Endodermal cell (in vitro differentiated cells): ENCODE measurements at regions not wholly inside any gene's neighbourhood (a gene's known extent, or its start where the extent isn't known, plus 50 kb on each side); places are given as distances from the start of the nearest gene placed in this dataset.

Source experiments
- DNase-seq: peaks from one replicate; pipeline ENCODE4 v3.0.0-alpha.2; 2017
- H3K27ac ChIP-seq: 2 replicates; pipeline ENCODE4 v1.5.1; 2013; ENCODE audit warnings: mild to moderate bottlenecking, low read depth, low read length, moderate library complexity
- H3K27me3 ChIP-seq: 2 replicates; pipeline ENCODE4 v1.6.1; 2013; ENCODE audit warnings: mild to moderate bottlenecking, low read length, moderate library complexity; ENCODE audit not compliant: insufficient read depth, control insufficient read depth, poor library complexity, severe bottlenecking
- H3K36me3 ChIP-seq: 2 replicates; pipeline ENCODE4 v1.7.0; 2013; ENCODE audit warnings: mild to moderate bottlenecking, low read length, moderate library complexity; ENCODE audit not compliant: control insufficient read depth, insufficient read depth
- H3K4me1 ChIP-seq: one replicate; pipeline ENCODE4 v1.7.0; 2013; ENCODE audit warnings: low read length; ENCODE audit not compliant: control insufficient read depth, insufficient read depth
- H3K4me3 ChIP-seq: 2 replicates; pipeline ENCODE4 v1.5.1; 2013; ENCODE audit warnings: mild to moderate bottlenecking, low read length, moderate library complexity
- H3K9ac ChIP-seq: 2 replicates; pipeline ENCODE4 v1.6.1; 2013; ENCODE audit warnings: mild to moderate bottlenecking, low read length, moderate library complexity; ENCODE audit not compliant: poor library complexity, severe bottlenecking; ENCODE audit errors: extremely low read depth
- H3K9me3 ChIP-seq: 2 replicates; pipeline ENCODE4 v1.6.1; 2013; ENCODE audit warnings: mild to moderate bottlenecking, low read length, moderate library complexity; ENCODE audit not compliant: control insufficient read depth
- H3K27ac Mint-ChIP-seq: 2 replicates; pipeline ENCODE4 v1.8.0; 2020; ENCODE audit warnings: mixed read lengths
- H3K27me3 Mint-ChIP-seq: 2 replicates; pipeline ENCODE4 v1.8.0; 2021; ENCODE audit warnings: mild to moderate bottlenecking, mixed read lengths; ENCODE audit not compliant: insufficient read depth
- H3K36me3 Mint-ChIP-seq: 2 replicates; pipeline ENCODE4 v1.8.0; 2020; ENCODE audit warnings: low read depth, mixed read lengths
- H3K4me1 Mint-ChIP-seq: 2 replicates; pipeline ENCODE4 v1.8.0; 2020; ENCODE audit warnings: mixed read lengths
- H3K4me3 Mint-ChIP-seq: 2 replicates; pipeline ENCODE4 v1.8.0; 2020; ENCODE audit warnings: mild to moderate bottlenecking, moderate library complexity, mixed read lengths
- H3K9me3 Mint-ChIP-seq: 2 replicates; pipeline ENCODE4 v1.8.0; 2020; ENCODE audit warnings: mild to moderate bottlenecking, mixed read lengths
- CTCF ChIP-seq: fragments of 200-600 bp; sonication (generic); conservative IDR thresholded peaks from 2 replicates; pipeline ENCODE4 v1.5.0; 2021; ENCODE audit warnings: antibody characterized with exemption, mild to moderate bottlenecking
- WGBS, 2 experiments: methylation state at CpG; one replicate each; pipeline versions ENCODE4 v1.1.5 to v1.1.7; 2013; ENCODE audit warnings: missing lambda C conversion rate in 2 of 2, mixed read lengths in 1 of 2; ENCODE audit not compliant: insufficient coverage in 1 of 2, insufficient read length in 1 of 2; 5-methylcytosine and 5-hydroxymethylcytosine counted together

GRCh38 chr5:93209476-93209875, 371.5 kb downstream of the NR2F1-AS1 start:
- H3K9me3 Mint-ChIP-seq: peaks cover 8% of the 10 kb centered on the region
- H3K4me1 Mint-ChIP-seq: no peaks in the 10 kb centered on the region
- no peak overlapping the region for H3K27ac ChIP-seq
- no peaks in the 10 kb centered on the region for H3K36me3 Mint-ChIP-seq
- no peaks in the 10 kb centered on the region for H3K27me3 Mint-ChIP-seq
- H3K27me3 ChIP-seq: no peaks in the 10 kb centered on the region
- 69 to 92% methylated on average over 1 to 4 of the region's 4 CpGs for WGBS, 2 experiments
- DNase-seq: no peak
- H3K4me1 ChIP-seq: no peaks in the 10 kb centered on the region
- no peak overlapping the region for H3K4me3 ChIP-seq
- no peaks in the 10 kb centered on the region for H3K36me3 ChIP-seq
- no peak overlapping the region for H3K9ac ChIP-seq
- no peak overlapping the region for H3K27ac Mint-ChIP-seq
- no peaks in the 10 kb centered on the region for H3K9me3 ChIP-seq
- H3K4me3 Mint-ChIP-seq: no peak overlapping the region
- TF ChIP-seq CTCF: no peak

GRCh38 chr5:93208141-93208751, 372.8 kb downstream of the NR2F1-AS1 start:
- Histone ChIP-seq H3K27me3 (no peaks in the 10 kb centered on the region), H3K9me3 (no peaks in the 10 kb centered on the region), H3K4me3 (no peak overlapping the region), H3K9ac (no peak overlapping the region), H3K36me3 (no peaks in the 10 kb centered on the region), H3K27ac (no peak overlapping the region), H3K4me1 (no peaks in the 10 kb centered on the region)
- no peak overlapping the region for H3K4me3 Mint-ChIP-seq
- H3K36me3 Mint-ChIP-seq: no peaks in the 10 kb centered on the region
- WGBS, 2 experiments: 89 to 94% methylated on average over 2 of the region's 2 CpGs
- TF ChIP-seq CTCF: no peak
- DNase-seq: no peak
- H3K9me3 Mint-ChIP-seq: peaks cover 6% of the 10 kb centered on the region
- H3K27me3 Mint-ChIP-seq: no peaks in the 10 kb centered on the region
- H3K27ac Mint-ChIP-seq: no peak overlapping the region
- no peaks in the 10 kb centered on the region for H3K4me1 Mint-ChIP-seq

- H3K27me3 ChIP-seq: no peaks in the 10 kb centered on the region
- Mint-ChIP-seq H3K27ac (no peak overlapping the region), H3K36me3 (no peaks in the 10 kb centered on the region), H3K27me3 (no peaks in the 10 kb centered on the region), H3K4me1 (no peaks in the 10 kb centered on the region), H3K9me3 (no peaks in the 10 kb centered on the region), H3K4me3 (no peak overlapping the region)
- H3K27ac ChIP-seq: no peak overlapping the region
- no peaks in the 10 kb centered on the region for H3K4me1 ChIP-seq
- 86% methylated on average over 3 of the region's 3 CpGs; no CpG with 5 or more reads in 1 of the 2 experiments for WGBS, 2 experiments
- H3K4me3 ChIP-seq: no peak overlapping the region
- H3K9me3 ChIP-seq: no peaks in the 10 kb centered on the region
- no peak for DNase-seq
- no peak overlapping the region for H3K9ac ChIP-seq
- no peaks in the 10 kb centered on the region for H3K36me3 ChIP-seq
- no peak for TF ChIP-seq CTCF
Measured at GRCh38 chr5:93206203-93206602, 374.8 kb downstream of the NR2F1-AS1 start.
